Ovary (tissue), 7 donors: ENCODE measurements at regions not wholly inside any gene's neighbourhood (a gene's known extent, or its start where the extent isn't known, plus 50 kb on each side); places are given as distances from the start of the nearest gene placed in this dataset.
A peak's percentile ranks its signal among the peaks of the same experiment; 100 is the strongest.

ENCODE experiments used
- DNase-seq, 5 donors: peaks; one replicate each; pipeline ENCODE4 v3.0.0-alpha.2; 2019 to 2020
- H3K27ac ChIP-seq, 2 donors: fragments of 200-600 bp; one replicate each; pipeline versions ENCODE4 v1.5.1 to v1.8.0; 2019 to 2022
- H3K27me3 ChIP-seq: fragments of 200-600 bp; one replicate; pipeline ENCODE4 v1.8.0; 2022
- H3K36me3 ChIP-seq: fragments of 200-600 bp; sonication (generic); one replicate; pipeline ENCODE4 v1.5.1; 2019
- H3K4me1 ChIP-seq: one replicate; pipeline ENCODE4 v1.8.1; 2013; ENCODE audit warnings: mild to moderate bottlenecking, moderate library complexity; ENCODE audit not compliant: insufficient read depth
- H3K4me3 ChIP-seq: fragments of 200-600 bp; sonication (generic); one replicate; pipeline ENCODE4 v1.5.1; 2017
- H3K9me3 ChIP-seq, 2 donors: fragments of 200-600 bp in 1 of 2; sonication (generic) in 1 of 2; one replicate each; pipeline versions ENCODE4 v1.5.1 to v1.8.1; 2013 to 2019; ENCODE audit warnings: mild to moderate bottlenecking in 1 of 2, moderate library complexity in 1 of 2
- CTCF ChIP-seq, 3 donors: fragments of 450-650 bp in 2 of 3; fragments of 200-600 bp in 1 of 3; IDR thresholded peaks; one replicate each; pipeline versions ENCODE4 v1.5.1 to v1.8.0; 2016 to 2022; ENCODE audit warnings: antibody characterized with exemption in 3 of 3, mild to moderate bottlenecking in 1 of 3
- EP300 ChIP-seq: sonication (generic); formaldehyde crosslinking; IDR thresholded peaks from one replicate; pipeline ENCODE4 v1.6.1; 2017; ENCODE audit warnings: antibody characterized with exemption
- POLR2A ChIP-seq: fragments of 450-650 bp; IDR thresholded peaks from one replicate; pipeline ENCODE4 v1.6.1; 2017; ENCODE audit warnings: antibody characterized with exemption, mild to moderate bottlenecking, moderate library complexity
- whole genome bisulfite sequencing, 3 donors: extraction: QIAGEN DNeasy Blood & Tissue Kit in 1 of 3; methylation state at CpG; one replicate each; pipeline versions ENCODE4 v1.1.5 to v1.1.7; 2013 to 2017; 5-methylcytosine and 5-hydroxymethylcytosine counted together
- intact Hi-C, 4 donors: fragments of 100-400 bp; cut with DNase I; formaldehyde crosslinking; loops; one replicate each; pipeline versions ENCODE4 v1.11.0 to v1.15.1; 2022 to 2023
- donor health status: DM: no; HTN: no; CAD: no; lungs with moderate emphysema.
- donor health status: DM: no; HTN: no; CAD: no.
- donor health status: Bipolar disorder and iron deficiency.
- donor health status: DM: no; HTN: no; CAD: no.
- donor health status: DM: yes; HTN: yes; CAD: no.

- DNase-seq, result no peak
- no peaks in the 10 kb centered on the region for H3K27me3 ChIP-seq
- no peak overlapping the region for H3K27ac ChIP-seq
- TF ChIP-seq CTCF (IDR thresholded peaks at IDR 0.05) (no peak), POLR2A (no peak), EP300 (no peak)
- intact Hi-C loops, result no loop called here
- H3K36me3 ChIP-seq, result no peaks in the 10 kb centered on the region
- H3K4me3 ChIP-seq, result no peak overlapping the region
- WGBS, 3 donors, result 83 to 88% (median 87%) methylated on average over 3 of the region's 3 CpGs
- H3K4me1 ChIP-seq, result peaks cover 3% of the 10 kb centered on the region
- no peaks in the 10 kb centered on the region for H3K9me3 ChIP-seq
Measured at GRCh38 chr7:15750727-15751126, 64.2 kb upstream of the MEOX2 start.

- TF ChIP-seq EP300 (no peak), CTCF (IDR thresholded peaks at IDR 0.05) (no peak), POLR2A (no peak)
- no peak overlapping the region for H3K27ac ChIP-seq
- peaks cover 3% of the 10 kb centered on the region for H3K4me1 ChIP-seq
- no peak for DNase-seq
- no peaks in the 10 kb centered on the region for H3K27me3 ChIP-seq
- intact Hi-C loops, result no loop called here
- H3K9me3 ChIP-seq, result no peaks in the 10 kb centered on the region
- WGBS, 3 donors, result 61 to 65% (median 63%) methylated on average over 3 of the region's 3 CpGs
- no peaks in the 10 kb centered on the region for H3K36me3 ChIP-seq
- no peak overlapping the region for H3K4me3 ChIP-seq
Measured at GRCh38 chr7:15749631-15750030, 63.1 kb upstream of the MEOX2 start.

DNA sequence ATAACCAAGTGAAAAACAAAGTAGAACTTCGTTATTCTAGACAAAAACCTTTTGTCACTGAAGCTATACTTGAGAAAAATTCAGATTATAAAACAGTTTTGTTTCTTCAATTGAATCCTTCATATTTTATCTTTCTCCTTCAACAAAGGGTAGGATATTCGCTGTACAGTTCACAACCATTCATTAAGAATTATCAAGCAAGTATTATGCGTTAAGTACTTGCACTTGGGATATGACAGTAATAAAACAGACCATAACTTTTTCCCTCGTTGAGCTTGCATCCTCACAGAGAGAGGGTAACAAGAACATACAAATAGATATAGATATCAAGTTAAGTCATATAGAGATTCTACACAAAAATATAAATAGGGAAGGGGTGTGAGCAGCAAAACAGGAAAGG is 61.2 kb upstream of the MEOX2 start:
- intact Hi-C loops, result no loop called here
- TF ChIP-seq EP300, result no peak
- WGBS, 3 donors, result 9 to 20% (median 11%) methylated on average over 4 of the region's 4 CpGs
- no peak overlapping the region for H3K4me3 ChIP-seq
- H3K27ac ChIP-seq, result no peak overlapping the region
- no peaks in the 10 kb centered on the region for H3K36me3 ChIP-seq
- DNase-seq, result no peak
- H3K9me3 ChIP-seq, result no peaks in the 10 kb centered on the region
- peaks cover 3% of the 10 kb centered on the region for H3K4me1 ChIP-seq
- no peaks in the 10 kb centered on the region for H3K27me3 ChIP-seq

DNA sequence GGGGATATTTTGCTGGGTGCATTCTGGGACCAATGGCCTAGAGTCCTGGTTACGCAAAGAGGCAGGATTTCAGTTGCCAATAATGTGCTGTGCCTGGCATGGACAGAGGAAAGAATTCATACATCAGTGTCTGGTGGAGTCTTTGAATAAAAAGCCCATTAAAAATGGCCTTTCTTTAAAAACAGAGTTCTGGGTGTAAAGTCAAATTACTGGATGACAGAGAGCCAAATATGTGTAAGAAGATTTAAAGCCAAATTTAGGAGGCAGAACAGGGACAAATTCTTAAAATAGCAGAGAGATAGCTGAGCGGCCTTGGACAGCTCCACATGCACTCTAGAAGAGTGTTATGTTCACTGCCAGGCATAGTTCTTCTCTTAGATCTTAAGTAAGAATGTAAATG is 60.8 kb upstream of the MEOX2 start:
- no peak overlapping the region for H3K27ac ChIP-seq
- no peaks in the 10 kb centered on the region for H3K27me3 ChIP-seq
- intact Hi-C loops, result no loop called here
- no peaks in the 10 kb centered on the region for H3K36me3 ChIP-seq
- no peak for TF ChIP-seq EP300
- no peak for TF ChIP-seq CTCF (IDR thresholded peaks at IDR 0.05)
- H3K4me1 ChIP-seq, result peaks cover 3% of the 10 kb centered on the region
- 6 to 14% (median 11%) methylated on average over 2 of the region's 2 CpGs for WGBS, 3 donors
- DNase-seq, result peak; percentile 13 to 41 (median 37)
- H3K4me3 ChIP-seq, result no peak overlapping the region
- H3K9me3 ChIP-seq, result no peaks in the 10 kb centered on the region

DNA sequence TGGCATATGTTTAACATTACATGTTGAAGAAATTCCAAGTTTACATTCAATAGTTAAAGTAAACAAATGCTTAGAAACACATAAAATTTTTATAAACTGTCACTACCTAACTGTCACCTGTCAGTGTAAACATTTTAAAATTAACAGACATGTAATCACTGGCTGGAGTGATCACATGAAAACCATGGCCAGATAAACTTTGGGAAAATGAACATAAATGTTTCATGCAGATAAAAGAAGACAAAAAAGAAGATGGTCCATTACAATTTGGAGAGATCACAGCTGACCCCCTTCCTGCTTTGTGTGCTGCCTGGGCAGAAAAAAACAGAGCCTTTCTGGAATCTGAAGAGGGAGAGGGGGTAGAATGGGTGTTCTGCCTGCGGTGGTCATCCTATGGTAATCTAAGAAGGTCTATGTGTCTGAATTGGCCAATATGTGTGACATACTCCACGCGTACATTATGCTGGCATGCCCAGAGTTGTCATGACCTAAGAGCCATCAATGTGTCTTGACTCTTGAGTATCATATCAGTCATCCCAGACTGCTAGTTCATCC is 57.5 kb upstream of the MEOX2 start:
- Histone ChIP-seq H3K4me3 (no peak overlapping the region), H3K9me3 (no peaks in the 10 kb centered on the region), H3K27ac (no peak overlapping the region), H3K4me1 (peaks cover 3% of the 10 kb centered on the region), H3K36me3 (no peaks in the 10 kb centered on the region), H3K27me3 (no peaks in the 10 kb centered on the region)
- DNase-seq, result no peak
- TF ChIP-seq POLR2A (no peak), CTCF (IDR thresholded peaks at IDR 0.05) (no peak), EP300 (no peak)
- 59 to 88% (median 66%) methylated on average over 3 of the region's 3 CpGs for WGBS, 3 donors
- intact Hi-C loops, result no loop called here
